ENCODE measurements at regions not wholly inside any gene's neighbourhood (a gene's known extent, or its start where the extent isn't known, plus 50 kb on each side); places are given as distances from the start of the nearest gene placed in this dataset.

GRCh38 chr3:107294117-107294516, 83.1 kb upstream of the CCDC54 start:
- TF ChIP-seq, protein P1, sequence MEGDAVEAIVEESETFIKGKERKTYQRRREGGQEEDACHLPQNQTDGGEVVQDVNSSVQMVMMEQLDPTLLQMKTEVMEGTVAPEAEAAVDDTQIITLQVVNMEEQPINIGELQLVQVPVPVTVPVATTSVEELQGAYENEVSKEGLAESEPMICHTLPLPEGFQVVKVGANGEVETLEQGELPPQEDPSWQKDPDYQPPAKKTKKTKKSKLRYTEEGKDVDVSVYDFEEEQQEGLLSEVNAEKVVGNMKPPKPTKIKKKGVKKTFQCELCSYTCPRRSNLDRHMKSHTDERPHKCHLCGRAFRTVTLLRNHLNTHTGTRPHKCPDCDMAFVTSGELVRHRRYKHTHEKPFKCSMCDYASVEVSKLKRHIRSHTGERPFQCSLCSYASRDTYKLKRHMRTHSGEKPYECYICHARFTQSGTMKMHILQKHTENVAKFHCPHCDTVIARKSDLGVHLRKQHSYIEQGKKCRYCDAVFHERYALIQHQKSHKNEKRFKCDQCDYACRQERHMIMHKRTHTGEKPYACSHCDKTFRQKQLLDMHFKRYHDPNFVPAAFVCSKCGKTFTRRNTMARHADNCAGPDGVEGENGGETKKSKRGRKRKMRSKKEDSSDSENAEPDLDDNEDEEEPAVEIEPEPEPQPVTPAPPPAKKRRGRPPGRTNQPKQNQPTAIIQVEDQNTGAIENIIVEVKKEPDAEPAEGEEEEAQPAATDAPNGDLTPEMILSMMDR (IDR thresholded peaks at IDR 0.05; ENCODE audit: low read length): no peak
- no peak for TF ChIP-seq EZH2 (IDR thresholded peaks at IDR 0.05; ENCODE audit: borderline replicate concordance, low read length)

All from OCI-LY1 (cell line).